HG03039 (cell line): ENCODE measurements at regions not wholly inside any gene's neighbourhood (a gene's known extent, or its start where the extent isn't known, plus 50 kb on each side); places are given as distances from the start of the nearest gene placed in this dataset.

Source experiments
- ATAC-seq: cut with Tn5 transposase; IDR thresholded peaks from one replicate; pipeline ENCODE4 v1.9.1; 2021; ENCODE audit warnings: mild to moderate bottlenecking, moderate library complexity; ENCODE audit not compliant: unreplicated experiment

GRCh38 chr16:86137359-86137758 lies 238.4 kb downstream of the IRF8 start:
- ATAC-seq = no peak

DNA sequence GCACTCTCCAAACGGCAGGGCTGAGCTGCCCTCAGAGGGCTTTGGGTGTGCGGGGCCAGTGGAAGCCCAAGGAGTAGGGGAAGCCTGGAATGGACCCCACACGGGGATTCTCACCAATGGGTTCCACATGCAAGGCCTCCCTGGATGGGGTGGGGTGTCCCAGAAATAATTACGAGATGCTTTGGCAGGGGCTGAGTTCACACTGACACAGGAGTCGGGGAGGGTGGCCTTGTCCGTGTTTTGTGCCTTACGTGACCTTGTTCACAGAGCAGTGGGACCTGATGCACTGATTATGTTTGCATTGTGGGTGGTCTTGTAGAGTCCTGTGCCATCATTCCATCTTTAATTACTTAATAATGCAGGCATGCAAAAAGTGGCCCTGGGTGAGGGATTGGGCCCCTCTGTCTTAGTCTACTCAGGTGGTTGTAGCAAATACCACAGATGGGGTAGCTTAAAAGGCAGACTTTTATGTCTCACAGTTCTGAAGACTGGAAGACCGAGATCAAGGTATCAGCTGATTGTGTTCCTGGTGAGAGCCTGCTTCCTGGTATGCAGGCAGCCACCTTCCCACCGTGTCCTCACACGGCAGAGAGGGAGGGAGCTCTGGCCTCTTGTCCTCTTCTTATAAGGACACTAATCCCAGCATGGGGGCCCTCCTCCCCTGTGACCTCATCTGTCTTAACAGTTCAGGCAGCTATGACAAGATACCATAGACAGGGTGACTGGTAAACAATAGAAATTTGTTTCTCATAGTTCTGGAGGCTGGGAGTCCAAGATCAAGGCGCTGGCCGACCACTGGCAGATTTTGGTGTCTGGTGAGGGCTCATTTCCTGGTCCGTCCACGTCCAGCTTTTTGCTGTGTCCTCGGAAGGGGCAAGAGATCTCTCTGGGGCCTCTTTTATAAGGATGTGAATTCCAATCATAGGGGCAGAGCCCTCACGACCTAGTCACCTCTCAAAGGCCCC lies 239.4 kb downstream of the IRF8 start:
- ATAC-seq = no peak

- ATAC-seq = no peak
Observed at GRCh38 chr16:86142801-86143236, 243.9 kb downstream of the IRF8 start.

DNA sequence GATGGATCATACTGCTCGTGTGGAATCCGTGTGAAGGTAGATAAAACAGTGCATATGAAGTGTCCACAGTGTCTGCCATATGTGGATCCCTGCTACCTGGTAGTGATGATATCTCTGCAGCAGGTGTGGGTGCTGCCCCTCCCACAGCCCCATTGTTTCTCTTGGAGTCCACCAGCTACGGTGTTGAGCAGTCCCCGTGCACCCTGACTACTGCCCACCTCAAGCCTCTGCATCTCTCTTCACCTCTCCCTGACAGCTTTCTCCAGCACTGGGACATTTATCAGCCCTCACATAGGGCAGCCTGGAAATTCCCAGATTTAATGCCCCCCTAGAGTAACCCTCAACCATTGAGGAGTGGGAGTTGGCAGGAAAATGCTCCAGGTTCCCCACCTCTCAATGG lies 244.7 kb downstream of the IRF8 start:
- no peak for ATAC-seq

DNA sequence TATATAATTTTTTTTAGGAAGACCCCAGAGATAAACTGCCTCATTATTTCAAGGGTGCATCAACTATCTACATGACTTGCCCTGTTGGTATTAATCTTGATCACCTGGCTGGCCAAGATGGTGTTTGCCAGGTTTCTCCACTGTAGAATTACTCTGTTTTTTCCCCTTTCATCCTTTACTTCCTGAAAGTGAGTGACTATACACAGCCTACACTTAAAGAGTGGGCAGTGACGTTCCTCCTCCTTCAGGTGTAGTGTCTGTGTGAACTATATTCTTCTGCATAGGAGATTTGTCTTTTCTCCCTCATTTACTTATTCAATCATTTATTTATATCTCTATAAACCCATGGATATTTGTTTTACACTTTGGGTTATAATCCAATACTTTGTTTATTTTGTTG lies 246.7 kb downstream of the IRF8 start:
- ATAC-seq = no peak

DNA sequence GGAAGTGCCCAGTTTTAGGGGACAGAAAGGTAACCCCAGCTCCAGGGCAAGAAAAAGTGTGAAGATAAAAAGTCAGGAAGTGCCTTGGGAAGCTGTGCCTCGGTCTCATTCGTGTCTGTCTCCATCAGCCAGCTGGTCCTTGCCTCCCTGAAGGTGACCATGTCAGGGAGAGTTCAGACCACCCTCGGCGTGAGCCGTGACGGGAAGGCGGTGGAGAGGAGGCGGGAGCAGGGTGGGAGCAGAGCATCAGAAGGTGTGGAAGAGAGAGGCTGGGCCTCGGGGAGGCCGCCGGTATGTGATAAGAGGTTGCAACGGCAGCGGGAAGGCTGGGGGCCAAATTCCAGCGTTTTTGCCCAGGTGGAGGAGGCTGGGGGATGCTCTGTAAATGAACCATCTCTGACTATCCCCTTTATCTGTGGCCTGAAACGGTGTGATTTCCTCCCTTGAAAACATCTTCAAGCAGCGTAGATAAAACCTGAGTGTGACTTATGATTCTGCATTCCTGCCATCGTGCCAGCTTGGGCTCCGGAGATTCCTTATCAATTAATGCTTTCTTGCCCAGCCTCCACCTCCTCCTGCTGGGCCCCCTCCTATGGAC lies 251.8 kb downstream of the IRF8 start:
- no peak for ATAC-seq

- no peak for ATAC-seq
Observed at GRCh38 chr16:86151239-86151851, 252.4 kb downstream of the IRF8 start.

- no peak for ATAC-seq
Observed at GRCh38 chr16:86156155-86156554, 257.2 kb downstream of the IRF8 start.

GRCh38 chr16:86157616-86158247 lies 258.8 kb downstream of the IRF8 start:
- ATAC-seq = no peak

GRCh38 chr16:86158688-86159360 lies 259.9 kb downstream of the IRF8 start:
- ATAC-seq = no peak

- no peak for ATAC-seq
Observed at GRCh38 chr16:86165479-86165878, 266.5 kb downstream of the IRF8 start.

DNA sequence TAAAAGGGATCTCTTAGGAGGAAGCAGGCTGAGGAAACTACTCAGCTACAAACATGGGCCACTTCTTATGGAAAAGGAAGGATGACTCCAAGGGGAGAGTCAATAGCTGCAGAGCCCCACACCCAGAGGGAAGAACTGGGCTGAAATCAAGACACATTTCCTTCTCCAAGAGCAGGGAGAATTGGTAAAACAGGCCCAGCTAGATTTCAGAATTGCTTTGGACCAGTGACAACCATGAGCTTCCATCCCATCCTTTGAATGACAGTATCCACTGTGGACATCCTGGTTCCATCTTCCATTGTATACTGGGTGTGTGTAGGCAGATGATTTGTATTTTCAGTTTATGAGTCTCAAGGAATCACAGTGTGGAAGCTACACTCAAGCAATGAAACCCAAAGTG lies 267.5 kb downstream of the IRF8 start:
- ATAC-seq = no peak

DNA sequence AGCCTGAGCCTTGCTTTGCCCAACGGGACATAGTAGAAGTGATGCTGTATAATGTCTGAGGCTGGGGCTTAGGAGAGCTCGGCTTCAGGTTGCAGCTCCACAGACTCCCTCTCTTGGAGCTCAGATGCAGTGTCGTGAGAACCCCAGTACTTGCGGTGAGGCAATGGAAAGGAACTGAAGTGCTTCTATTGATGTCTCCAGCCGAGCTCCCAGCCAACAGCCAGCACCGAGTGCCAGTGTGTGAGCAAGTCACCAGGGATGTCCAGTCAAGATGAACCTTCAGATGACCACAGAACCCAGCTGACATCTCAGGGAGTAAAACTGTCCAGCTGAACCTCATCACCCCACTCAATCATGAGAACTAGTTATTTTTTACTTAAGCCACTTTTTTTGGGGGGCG lies 268.1 kb downstream of the IRF8 start:
- ATAC-seq = no peak

- ATAC-seq = no peak
Observed at GRCh38 chr16:86170720-86171119, 271.8 kb downstream of the IRF8 start.

- no peak for ATAC-seq
Observed at GRCh38 chr16:86171329-86171728, 272.4 kb downstream of the IRF8 start.

DNA sequence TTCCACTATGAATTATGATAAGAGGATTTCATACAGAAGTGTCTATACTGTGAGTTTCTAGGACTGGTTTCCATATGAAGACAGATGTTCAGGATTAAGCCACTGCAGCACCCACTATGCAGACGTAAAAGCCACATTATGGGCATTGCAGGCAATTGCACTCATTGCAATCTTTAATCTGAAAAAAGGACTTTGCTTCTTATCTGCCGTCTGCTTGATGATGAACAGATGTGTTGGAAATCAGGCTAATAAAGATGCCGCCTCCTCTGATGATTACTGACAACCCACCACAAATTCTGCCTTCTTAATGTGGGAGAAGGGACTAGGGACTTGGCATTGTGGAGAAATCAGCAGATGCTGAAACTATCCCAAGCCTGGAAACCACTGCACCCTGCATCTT lies 276.9 kb downstream of the IRF8 start:
- no peak for ATAC-seq

DNA sequence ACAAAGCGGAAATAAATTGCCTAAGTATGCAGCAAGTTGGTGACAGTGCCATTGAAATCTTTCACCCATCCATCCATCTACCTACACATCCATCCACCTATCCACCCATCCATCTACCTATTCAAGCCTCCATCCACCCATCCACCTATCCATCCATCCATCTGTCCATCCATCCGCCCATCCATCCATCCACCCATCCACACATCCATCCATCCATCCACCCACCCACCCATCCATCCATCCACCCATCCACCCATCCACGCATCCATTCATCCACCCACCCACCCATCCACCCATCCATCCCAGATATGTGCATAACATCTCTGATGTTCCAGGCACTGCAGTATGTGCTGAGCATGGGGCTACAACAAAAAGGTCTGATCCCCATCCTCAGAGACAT lies 277.5 kb downstream of the IRF8 start:
- no peak for ATAC-seq

- no peak for ATAC-seq
Observed at GRCh38 chr16:86180244-86180643, 281.3 kb downstream of the IRF8 start.

GRCh38 chr16:86180780-86181179 lies 281.8 kb downstream of the IRF8 start:
- ATAC-seq = no peak

- ATAC-seq = no peak
Observed at GRCh38 chr16:86181526-86181925, 282.6 kb downstream of the IRF8 start.

- ATAC-seq = no peak
Observed at GRCh38 chr16:86184185-86184584, 285.2 kb downstream of the IRF8 start.
